K562 (cell line): ENCODE measurements at regions not wholly inside any gene's neighbourhood (a gene's known extent, or its start where the extent isn't known, plus 50 kb on each side); places are given as distances from the start of the nearest gene placed in this dataset.

Experiments
- ATAC-seq: fragments of 200-7000 bp; cut with Tn5 transposase; 3 replicates; pipeline ENCODE4 v1.9.1; 2020; ENCODE audit warnings: moderate library complexity
- BruUV-seq: library from RNA; stranded (reverse); fragments of 400-500 nt; replicated peaks from 2 replicates; lab custom pipeline; 2021; lab: Mats Ljungman, UMichigan
- CTCF ChIA-PET: fragments of 300-600 bp; formaldehyde crosslinking; extraction: SDS; loops from one replicate; lab custom pipeline; 2021; ENCODE audit warnings: low intra/inter-chr PET ratio; lab: Yijun Ruan, JAX
- POLR2A ChIA-PET: fragments of 300-600, 350-650 bp; sonication (Branson Sonifier 250); formaldehyde crosslinking; extraction: SDS; loops from one replicate; lab custom pipeline; 2021; ENCODE audit warnings: antibody characterized with exemption, inconsistent platforms; lab: Yijun Ruan, JAX
- DNase-seq, 4 experiments: peaks; one replicate each; pipeline versions ENCODE4 v3.0.0 to v3.0.0-alpha.2; 2011 to 2018; ENCODE audit warnings: low spot score in 3 of 4, mixed read lengths in 3 of 4; ENCODE audit errors: extremely low read depth in 1 of 4
- FAIRE-seq: peaks from 2 replicates; lab custom pipeline; 2011; peaks lifted over from hg19 to GRCh38; lab: Jason Lieb, UNC
- H2AFZ ChIP-seq: 2 replicates; pipeline ENCODE4 v1.6.0; 2011; ENCODE audit warnings: low read depth, low read length, control low read depth, inconsistent platforms
- H3K27ac ChIP-seq: fragments of 200-600 bp; 3 replicates; pipeline ENCODE4 v1.8.0; 2011; ENCODE audit warnings: low read depth, mild to moderate bottlenecking, control low read depth, inconsistent platforms, low read length, moderate library complexity, mixed read lengths; ENCODE audit errors: extremely low read depth
- H3K27me3 ChIP-seq, 2 experiments: fragments of 300-600 bp in 1 of 2; 2 replicates in 1 of 2; 3 replicates in 1 of 2; pipeline versions ENCODE4 v1.6.0 to v1.8.0; 2011; ENCODE audit warnings: inconsistent platforms in 2 of 2, low read length in 2 of 2, mild to moderate bottlenecking in 1 of 2, mixed read lengths in 1 of 2, moderate library complexity in 1 of 2; ENCODE audit not compliant: control insufficient read depth in 2 of 2, insufficient read depth in 2 of 2
- H3K36me3 ChIP-seq: fragments of 300-600 bp; 3 replicates; pipeline ENCODE4 v1.8.0; 2011; ENCODE audit warnings: mild to moderate bottlenecking, low read length, inconsistent platforms; ENCODE audit not compliant: control insufficient read depth, insufficient read depth
- H3K4me1 ChIP-seq, 2 experiments: fragments of 200-600 bp in 1 of 2; replicated peaks in 1 of 2; 2 replicates in 1 of 2; 3 replicates in 1 of 2; pipeline versions ENCODE4 v1.5.1 to v1.8.0; 2011; ENCODE audit warnings: inconsistent platforms in 2 of 2, low read length in 2 of 2, mild to moderate bottlenecking in 1 of 2, mixed read lengths in 1 of 2, moderate library complexity in 1 of 2; ENCODE audit not compliant: control insufficient read depth in 2 of 2, insufficient read depth in 2 of 2
- H3K4me2 ChIP-seq: 2 replicates; pipeline ENCODE4 v1.6.1; 2011; ENCODE audit warnings: low read length, control low read depth, inconsistent platforms, mixed read lengths; ENCODE audit not compliant: insufficient read depth
- H3K4me3 ChIP-seq: fragments of 200-600 bp; sonication (generic), shearing (Covaris generic); 2 replicates; pipeline ENCODE4 v1.5.1; 2016; ENCODE audit warnings: control low read depth, inconsistent platforms
- H3K79me2 ChIP-seq: fragments of 200-600 bp; 3 replicates; pipeline ENCODE4 v1.8.0; 2011; ENCODE audit warnings: low read length, inconsistent platforms; ENCODE audit not compliant: control insufficient read depth, insufficient read depth
- H3K9ac ChIP-seq, 2 experiments: 2 replicates each; pipeline versions ENCODE4 v1.6.0 to v1.6.1; 2011; ENCODE audit warnings: low read depth in 2 of 2, low read length in 2 of 2, control low read depth in 1 of 2, inconsistent platforms in 1 of 2, mild to moderate bottlenecking in 1 of 2, mixed read lengths in 1 of 2; ENCODE audit not compliant: insufficient read depth in 1 of 2
- H3K9me1 ChIP-seq: one replicate; pipeline ENCODE4 v1.6.0; 2011; ENCODE audit warnings: inconsistent platforms, mild to moderate bottlenecking, low read length, moderate library complexity; ENCODE audit not compliant: control insufficient read depth, insufficient read depth
- H3K9me3 ChIP-seq: replicated peaks from 2 replicates; pipeline ENCODE4 v1.5.1; 2011; ENCODE audit warnings: low read depth, low read length, inconsistent platforms; ENCODE audit not compliant: control insufficient read depth, insufficient read depth
- H4K20me1 ChIP-seq: replicated peaks from 2 replicates; pipeline ENCODE4 v1.6.1; 2011; ENCODE audit warnings: low read length, inconsistent platforms, mixed read lengths; ENCODE audit not compliant: control insufficient read depth, insufficient read depth
- STAT6 ChIP-seq: sonication (generic); formaldehyde crosslinking; IDR thresholded peaks from 2 replicates; pipeline ENCODE4 v1.8.1; 2023; ENCODE audit warnings: mild to moderate bottlenecking, missing genetic modification reagents
- ZBTB17 ChIP-seq: fragments of 450-650 bp; formaldehyde crosslinking; IDR thresholded peaks from 2 replicates; pipeline ENCODE4 v1.4.0; 2020; ENCODE audit warnings: mild to moderate bottlenecking
- ZNF589 ChIP-seq: fragments of 200-800 bp; sonication (Bioruptor generic); IDR thresholded peaks from 2 replicates; pipeline ENCODE4 v1.6.1; 2016; ENCODE audit warnings: low read depth, missing genetic modification characterization, missing compliant biosample characterization
- WGBS: fragments of 100-300 bp; shearing (Covaris generic); methylation state at CpG from one replicate; pipeline ENCODE4 v1.1.6; 2016; ENCODE audit warnings: low coverage, mixed read lengths; ENCODE audit not compliant: insufficient coverage; ENCODE audit errors: missing lambda C conversion rate; 5-methylcytosine and 5-hydroxymethylcytosine counted together
- in situ Hi-C: fragments of 300-500 bp; cut with MboI; formaldehyde crosslinking; loops from 4 replicates; pipeline ENCODE4 v1.15.0; 2018; ENCODE audit warnings: inconsistent platforms, mixed read lengths
- intact Hi-C: fragments of 100-400 bp; cut with micrococcal nuclease; formaldehyde crosslinking; loops from 2 replicates; pipeline ENCODE4 v1.14.2; 2022

- TF ChIP-seq STAT6 (no peak), ZBTB17 (CRISPR knock-in tag) (no peak)
These were observed 364.2 kb upstream of the PDE4D start (continued) for GRCh38 chr5:60257596-60258271.

GRCh38 chr5:60256546-60256945 is 363.0 kb upstream of the PDE4D start:
- no TSS peak for BruUV-seq
- CTCF ChIA-PET: no interaction called here
- no peak overlapping the region for H3K27ac ChIP-seq
- no peaks in the 10 kb centered on the region for H3K36me3 ChIP-seq
- WGBS: 3% methylated on average over 2 of the region's 2 CpGs
- POLR2A ChIA-PET: no interaction called here
- DNase-seq (no peak), FAIRE-seq (no peak), ATAC-seq (no peak)
- H3K79me2 ChIP-seq: no peaks in the 10 kb centered on the region
- no peak overlapping the region for H2AFZ ChIP-seq
- intact Hi-C loops: no loop called here
- no peak overlapping the region for H3K4me3 ChIP-seq
- no peaks in the 10 kb centered on the region for H3K27me3 ChIP-seq
- in situ Hi-C loops: no loop called here
- no peaks in the 10 kb centered on the region for H3K4me1 ChIP-seq
- H3K9ac ChIP-seq: no peak overlapping the region
- H3K9me1 ChIP-seq: no peaks in the 10 kb centered on the region
- no peak for TF ChIP-seq ZNF589 (CRISPR knock-in tag)
- no peaks in the 10 kb centered on the region for H4K20me1 ChIP-seq
- H3K4me2 ChIP-seq: no peak overlapping the region
- no peaks in the 10 kb centered on the region for H3K9me3 ChIP-seq
